ENCODE measurements at regions not wholly inside any gene's neighbourhood (a gene's known extent, or its start where the extent isn't known, plus 50 kb on each side); places are given as distances from the start of the nearest gene placed in this dataset.
"Not testable (repeated sequence)": the region's sequence is repeated elsewhere in the genome, so short reads cannot be mapped to it uniquely, and the experiment has no call there.

- DNase-seq (ENCODE audit: low spot score), result no peak
Observed at GRCh38 chr6:85357651-85358050, 92.2 kb upstream of the NT5E start.

- DNase-seq (ENCODE audit: low spot score), result not testable (repeated sequence)
Observed at GRCh38 chr6:85356743-85357142, 93.1 kb upstream of the NT5E start.

GRCh38 chr6:85355816-85356215 is 94.1 kb upstream of the NT5E start:
- DNase-seq (ENCODE audit: low spot score), result no peak

GRCh38 chr6:85354761-85355618 is 94.9 kb upstream of the NT5E start:
- peak; percentile 81 for DNase-seq (ENCODE audit: low spot score)

- no peak for DNase-seq (ENCODE audit: low spot score)
Observed at GRCh38 chr6:85353012-85353411, 96.9 kb upstream of the NT5E start.

GRCh38 chr6:85348643-85349042 is 101.2 kb upstream of the NT5E start:
- DNase-seq (ENCODE audit: low spot score), result no peak

GRCh38 chr6:85347812-85348211 is 102.1 kb upstream of the NT5E start:
- DNase-seq (ENCODE audit: low spot score), result no peak

GRCh38 chr6:85346196-85346595 is 103.7 kb upstream of the NT5E start:
- no peak for DNase-seq (ENCODE audit: low spot score)

- DNase-seq (ENCODE audit: low spot score), result no peak
Observed at GRCh38 chr6:85344996-85345395, 104.9 kb upstream of the NT5E start.

DNA sequence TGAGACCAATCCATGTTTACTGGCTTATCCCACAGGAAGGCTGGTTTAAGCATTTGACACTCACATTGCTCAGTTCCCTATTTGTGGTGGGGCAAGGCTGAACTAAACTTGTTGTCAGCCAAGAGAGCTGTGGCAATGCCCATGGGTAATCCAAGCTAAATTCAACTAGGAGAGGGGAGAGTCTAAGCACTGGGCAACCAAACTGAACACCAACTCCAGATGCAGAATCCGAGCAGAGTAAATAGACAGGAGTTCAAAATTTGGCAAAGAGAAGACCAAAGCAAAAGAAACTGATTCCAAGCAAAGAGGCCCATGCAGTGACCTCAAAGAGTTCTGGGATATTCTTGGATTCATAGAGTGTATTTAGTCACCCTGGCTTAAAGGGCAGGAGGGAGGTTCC is 106.5 kb upstream of the NT5E start:
- DNase-seq (ENCODE audit: low spot score), result no peak

GRCh38 chr6:85329196-85329595 is 120.7 kb upstream of the NT5E start:
- no peak for DNase-seq (ENCODE audit: low spot score)

DNA sequence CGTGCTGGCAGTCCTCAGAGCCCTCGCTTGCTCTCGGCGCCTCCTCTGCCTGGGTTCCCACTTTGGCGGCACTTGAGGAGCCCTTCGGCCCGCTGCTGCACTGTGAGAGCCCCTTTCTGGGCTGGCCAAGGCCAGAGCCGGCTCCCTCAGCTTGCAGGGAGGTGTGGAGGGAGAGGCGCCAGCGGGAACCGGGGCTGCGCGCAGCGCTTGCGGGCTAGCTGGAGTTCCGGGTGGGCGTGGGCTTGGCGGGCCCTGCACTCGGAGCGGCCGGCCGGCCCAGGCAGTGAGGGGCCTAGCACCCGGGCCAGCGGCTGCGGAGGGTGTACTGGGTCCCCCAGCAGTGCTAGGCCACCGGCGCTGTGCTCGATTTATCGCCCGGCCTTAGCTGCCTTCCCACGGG is 124.1 kb upstream of the NT5E start:
- DNase-seq (ENCODE audit: low spot score), result not testable (repeated sequence)

GRCh38 chr6:85323435-85324040 is 126.3 kb upstream of the NT5E start:
- DNase-seq (ENCODE audit: low spot score), result peak; percentile 89

GRCh38 chr6:85322446-85323105 is 127.3 kb upstream of the NT5E start:
- no peak for DNase-seq (ENCODE audit: low spot score)

GRCh38 chr6:85321906-85322305 is 128.0 kb upstream of the NT5E start:
- no peak for DNase-seq (ENCODE audit: low spot score)

DNA sequence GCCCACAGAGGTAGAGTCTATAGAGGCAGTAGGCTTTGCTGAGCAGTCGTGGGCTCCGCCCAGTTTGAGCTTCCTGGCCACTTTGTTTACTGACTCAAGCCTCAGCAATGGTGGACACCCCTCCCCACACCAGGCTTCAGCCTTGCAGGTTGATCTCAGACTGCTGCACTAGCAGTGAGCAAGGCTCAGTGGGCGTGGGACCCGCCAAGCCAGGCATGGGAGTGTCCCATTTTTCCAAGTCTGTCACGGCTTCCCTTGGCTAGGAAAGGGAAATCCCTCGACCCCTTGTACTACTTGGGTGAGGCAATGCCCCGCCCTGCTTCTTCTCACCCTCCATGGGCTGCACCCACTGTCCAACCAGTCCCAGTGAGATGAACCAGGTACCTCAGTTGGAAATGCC is 135.3 kb upstream of the NT5E start:
- no peak for DNase-seq (ENCODE audit: low spot score)

DNA sequence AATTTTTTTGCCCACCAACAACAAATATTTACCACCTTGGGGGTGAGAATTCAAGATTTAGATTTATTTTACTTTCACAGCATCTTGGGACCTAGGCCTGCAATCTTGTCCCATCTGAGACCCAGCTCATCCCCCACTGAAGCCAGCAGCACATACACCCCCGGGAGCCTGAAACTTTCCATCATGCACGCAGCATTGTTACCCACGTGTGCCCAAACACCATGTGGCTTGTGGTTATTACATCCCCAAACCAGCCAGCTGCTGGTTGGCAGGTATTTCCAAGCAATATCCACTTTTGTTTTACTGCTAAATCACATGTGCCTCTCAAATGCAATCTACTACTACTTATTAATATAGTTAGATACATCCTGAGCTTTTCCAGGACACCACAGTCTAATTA is 149.3 kb upstream of the NT5E start:
- DNase-seq (ENCODE audit: low spot score), result no peak

DNA sequence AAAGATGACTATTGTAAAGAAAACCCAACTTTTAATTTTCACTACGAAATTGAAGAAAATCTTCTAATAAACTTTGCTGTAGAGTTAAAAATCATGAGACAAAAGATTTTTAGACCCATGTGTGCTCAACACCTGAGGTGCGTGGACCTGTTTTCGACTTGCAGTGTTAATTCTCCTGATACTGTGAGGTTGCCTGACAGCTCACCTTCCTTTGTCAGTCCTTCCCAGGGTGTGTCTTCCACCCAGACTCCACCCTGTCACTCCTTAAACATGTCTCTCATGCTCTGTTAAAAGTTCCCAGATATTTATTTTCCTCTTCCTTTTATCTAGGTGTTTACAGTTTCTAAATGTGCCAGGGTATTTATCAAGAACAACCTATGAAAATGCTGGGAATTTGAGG is 151.3 kb upstream of the NT5E start:
- DNase-seq (ENCODE audit: low spot score), result no peak

DNA sequence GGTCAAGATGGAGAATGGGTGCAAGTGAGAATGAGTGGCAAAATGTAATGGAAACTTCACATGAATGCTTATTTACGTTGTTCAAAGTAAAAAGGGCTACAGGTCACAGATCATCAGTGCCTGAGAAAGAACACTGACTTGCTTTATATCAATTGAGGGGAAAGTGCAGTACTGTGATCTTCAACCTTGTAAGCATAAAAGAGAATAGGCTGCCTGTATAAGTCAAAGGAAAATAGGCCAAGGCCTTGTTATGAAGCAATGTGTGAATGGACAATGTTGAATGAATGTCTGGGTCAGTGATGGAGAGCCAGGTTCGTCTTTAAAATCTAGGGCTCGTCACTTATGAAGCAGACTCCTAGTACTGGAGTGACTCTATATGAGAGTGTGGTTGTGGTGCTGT is 158.6 kb upstream of the NT5E start:
- DNase-seq (ENCODE audit: low spot score), result no peak

DNA sequence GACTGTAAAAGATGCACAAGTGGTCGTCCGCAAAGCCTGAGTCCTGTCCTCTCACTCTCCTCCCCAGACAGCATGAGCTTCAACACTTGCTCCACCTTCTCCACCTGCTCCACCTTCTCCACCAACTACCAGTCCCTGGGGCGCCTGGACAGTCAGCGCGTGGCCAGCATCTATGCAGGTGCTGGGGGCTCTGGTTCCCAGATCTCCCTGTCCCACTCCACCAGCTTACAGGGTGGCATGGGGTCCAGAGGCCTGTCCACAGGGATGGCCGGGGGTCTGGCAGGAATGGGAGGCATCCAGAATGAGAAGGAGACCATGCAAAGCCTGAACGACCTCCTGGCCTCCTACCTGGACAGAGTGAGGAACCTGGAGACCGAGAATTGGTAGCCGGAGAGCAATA is 162.2 kb upstream of the NT5E start:
- no peak for DNase-seq (ENCODE audit: low spot score)

DNA sequence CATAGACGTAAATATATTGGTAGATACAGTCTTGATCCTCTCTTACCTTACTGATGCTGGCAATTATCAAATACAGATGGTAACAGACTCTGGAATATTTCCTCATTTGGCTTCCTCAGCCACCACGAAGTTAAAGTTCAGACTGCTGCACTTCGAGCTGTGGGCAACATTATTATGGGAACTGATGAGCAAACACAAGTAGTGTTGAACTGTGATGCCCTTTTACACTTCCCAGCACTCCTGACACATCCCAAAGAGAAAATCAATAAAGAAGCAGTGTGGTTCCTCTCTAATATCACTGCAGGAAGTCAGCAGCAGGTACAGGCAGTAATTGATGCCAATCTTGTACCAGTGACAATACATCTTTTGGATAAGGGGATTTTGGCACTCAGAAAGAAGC is 162.7 kb upstream of the NT5E start:
- DNase-seq (ENCODE audit: low spot score), result no peak

- not testable (repeated sequence) for DNase-seq (ENCODE audit: low spot score)
Observed at GRCh38 chr6:85286507-85286906, 163.4 kb upstream of the NT5E start.

DNA sequence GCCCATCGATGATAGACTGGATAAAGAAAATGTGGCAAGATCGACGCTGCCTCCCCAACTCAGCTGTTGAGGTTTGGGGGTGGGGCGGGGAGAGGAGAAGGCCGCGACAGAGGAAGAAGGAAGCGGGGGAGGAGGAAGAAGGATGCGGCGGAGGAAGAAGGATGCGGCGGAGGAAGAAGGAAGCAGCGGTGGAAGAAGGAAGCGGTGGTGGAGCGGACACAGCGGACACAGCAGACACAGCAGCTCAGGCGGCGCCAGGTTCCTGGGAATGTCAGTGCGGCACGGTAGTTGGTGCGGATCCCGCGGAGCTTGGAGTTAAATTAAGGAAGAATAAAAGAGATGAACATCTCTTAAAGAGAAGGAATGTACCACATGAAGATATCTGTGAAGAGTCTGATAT is 163.9 kb upstream of the NT5E start:
- no peak for DNase-seq (ENCODE audit: low spot score)
